ENCODE measurements at regions not wholly inside any gene's neighbourhood (a gene's known extent, or its start where the extent isn't known, plus 50 kb on each side); places are given as distances from the start of the nearest gene placed in this dataset.
A peak's percentile ranks its signal among the peaks of the same experiment; 100 is the strongest.

- dilution Hi-C loops (cut with HindIII; ENCODE audit: low sequenced_read_pairs, unreplicated experiment), result no loop called here
Observed at GRCh38 chr10:3404381-3404780, 231.8 kb upstream of the PITRM1 start.

More at GRCh38 chr10:3404381-3404780, 231.8 kb upstream of the PITRM1 start:
- WGBS, 2 experiments (ENCODE audit: extremely low coverage in 2 of 2, insufficient read length in 1 of 2), result 99% methylated on average over 9 of the region's 15 CpGs; no CpG with 5 or more reads in 1 of the 2 experiments
- no peaks in the 10 kb centered on the region for H3K79me1 ChIP-seq (ENCODE audit: low read depth in 1 of 2, low read length in 2 of 2)
- H2AFZ ChIP-seq (replicated peaks; ENCODE audit: low read length, poor library complexity), result no peak overlapping the region
- BruUV-seq (replicated peaks), result no TSS peak
- intact Hi-C loops (cut with micrococcal nuclease), result no loop called here
- peak overlapping the region; percentile 23; the same call in 1 of the 2 replicates for H2AK5ac ChIP-seq (ENCODE audit: low read depth, low read length)
- H3K9me1 ChIP-seq (ENCODE audit: insufficient read depth, low read length), result peaks cover 9% of the 10 kb centered on the region
- H3K18ac ChIP-seq (ENCODE audit: low read depth, low read length), result no peak overlapping the region
- H3K9ac ChIP-seq (ENCODE audit: low read depth, low read length), result no peak overlapping the region
- peaks cover 10% of the 10 kb centered on the region for H3K4me1 ChIP-seq (ENCODE audit: control insufficient read depth, insufficient read depth, low read length)
- no peak overlapping the region for H3K4me3 ChIP-seq (ENCODE audit: insufficient read depth, low read depth, low read length)
- DNase-seq (no peak), ATAC-seq (ENCODE audit: low read depth) (no peak)
- no peaks in the 10 kb centered on the region for H3K36me3 ChIP-seq (ENCODE audit: control insufficient read depth, insufficient read depth, low read length)
- H3K4me2 ChIP-seq (ENCODE audit: low read depth, low read length), result no peak overlapping the region
- TF ChIP-seq SMC3 (IDR thresholded peaks at IDR 0.05; ENCODE audit: low read depth, low read length) (no peak), USF2 (IDR thresholded peaks at IDR 0.05; ENCODE audit: low read depth, low read length) (no peak), BHLHE40 (IDR thresholded peaks at IDR 0.05; ENCODE audit: low read depth, low read length) (no peak), RAD21 (IDR thresholded peaks at IDR 0.05; ENCODE audit: low read length) (no peak), RCOR1 (IDR thresholded peaks at IDR 0.05; ENCODE audit: insufficient replicate concordance, low read length) (no peak), ELK1 (IDR thresholded peaks at IDR 0.05; ENCODE audit: borderline replicate concordance, low read depth, low read length) (no peak), MAZ (IDR thresholded peaks at IDR 0.05; ENCODE audit: borderline replicate concordance, low read depth, low read length) (no peak)
- H2BK5ac ChIP-seq (ENCODE audit: low read depth, low read length, poor library complexity, severe bottlenecking), result no peak overlapping the region
- H2BK15ac ChIP-seq (ENCODE audit: low read depth, low read length), result no peak overlapping the region
- in situ Hi-C loops (cut with MboI; ENCODE audit: low sequenced_read_pairs), result no loop called here
- H3K9me3 ChIP-seq (ENCODE audit: control insufficient read depth, insufficient read depth, low read length), result no peaks in the 10 kb centered on the region
- no peak overlapping the region for H3K56ac ChIP-seq (ENCODE audit: extremely low read depth, insufficient read depth, low read length)
- H3K23ac ChIP-seq (ENCODE audit: low read depth, low read length), result no peak overlapping the region
- H2BK20ac ChIP-seq (ENCODE audit: low read depth, low read length), result peak overlapping the region; percentile 29; the same call in 1 of the 2 replicates
- POLR2A ChIA-PET (ENCODE audit: unreplicated experiment), result no interaction called here
- no peak overlapping the region for H4K8ac ChIP-seq (ENCODE audit: low read depth in 2 of 2, low read length in 2 of 2)
- H3K14ac ChIP-seq (replicated peaks; ENCODE audit: low read depth, low read length), result no peak overlapping the region
- no peak overlapping the region for H3K4ac ChIP-seq (ENCODE audit: low read depth, low read length)
- CTCF ChIA-PET, result no interaction called here
- no peak overlapping the region for H4K5ac ChIP-seq (ENCODE audit: low read depth, low read length)
- H2BK120ac ChIP-seq (ENCODE audit: low read depth, low read length), result no peak overlapping the region
- peaks cover under 1% of the 10 kb centered on the region; the same call in 1 of the 2 replicates for H3K27me3 ChIP-seq (ENCODE audit: control insufficient read depth, insufficient read depth, low read length)
- H4K91ac ChIP-seq (ENCODE audit: insufficient read depth, low read depth, low read length), result no peak overlapping the region; the same call in 1 of the 2 replicates
- no peaks in the 10 kb centered on the region for H4K20me1 ChIP-seq (ENCODE audit: insufficient read depth, low read length)
- no peak overlapping the region for H3K27ac ChIP-seq (ENCODE audit: insufficient read depth, low read length)
- H2AK9ac ChIP-seq (replicated peaks; ENCODE audit: low read depth, low read length, poor library complexity), result no peak overlapping the region
